D721Med (cell line): ENCODE measurements at regions not wholly inside any gene's neighbourhood (a gene's known extent, or its start where the extent isn't known, plus 50 kb on each side); places are given as distances from the start of the nearest gene placed in this dataset.
"Not testable (repeated sequence)": the region's sequence is repeated elsewhere in the genome, so short reads cannot be mapped to it uniquely, and the experiment has no call there.

Source experiments
- DNase-seq: peaks from one replicate; pipeline ENCODE4 v3.0.0; 2011; ENCODE audit warnings: low spot score; ENCODE audit not compliant: insufficient read length
- FAIRE-seq: peaks from 2 replicates; lab custom pipeline; 2011; peaks lifted over from hg19 to GRCh38; lab: Jason Lieb, UNC
- CTCF ChIP-seq: IDR thresholded peaks from 2 replicates; pipeline ENCODE4 v1.5.1; 2012; ENCODE audit warnings: mild to moderate bottlenecking, control low read depth; ENCODE audit not compliant: insufficient read depth; ENCODE audit errors: missing control alignments

GRCh38 chr7:11281953-11282352 is 308.3 kb downstream of the PHF14 start:
- no peak for TF ChIP-seq CTCF
- no peak for FAIRE-seq
- no peak for DNase-seq

GRCh38 chr7:11283584-11283983 is 309.9 kb downstream of the PHF14 start:
- not testable (repeated sequence) for FAIRE-seq

GRCh38 chr7:11290863-11291262 is 317.2 kb downstream of the PHF14 start:
- FAIRE-seq, result no peak
- no peak for DNase-seq
- TF ChIP-seq CTCF, result no peak

More at GRCh38 chr7:11283584-11283983, 309.9 kb downstream of the PHF14 start:
- DNase-seq, result not testable (repeated sequence)

GRCh38 chr7:11294218-11294617 is 320.5 kb downstream of the PHF14 start:
- TF ChIP-seq CTCF, result no peak
- FAIRE-seq (no peak), DNase-seq (no peak)

- no peak for TF ChIP-seq CTCF
- DNase-seq (no peak), FAIRE-seq (no peak)
These were observed 321.3 kb downstream of the PHF14 start for GRCh38 chr7:11294965-11295364.

- FAIRE-seq (no peak), DNase-seq (no peak)
- TF ChIP-seq CTCF, result no peak
These were observed 323.5 kb downstream of the PHF14 start for GRCh38 chr7:11297126-11297625.

- FAIRE-seq (no peak), DNase-seq (no peak)
- TF ChIP-seq CTCF, result no peak
These were observed 324.1 kb downstream of the PHF14 start for GRCh38 chr7:11297764-11298163.

GRCh38 chr7:11298220-11298619 is 324.5 kb downstream of the PHF14 start:
- no peak for TF ChIP-seq CTCF
- DNase-seq (no peak), FAIRE-seq (no peak)
